SK-N-SH (cell line): ENCODE measurements at regions not wholly inside any gene's neighbourhood (a gene's known extent, or its start where the extent isn't known, plus 50 kb on each side); places are given as distances from the start of the nearest gene placed in this dataset.

ENCODE experiments used
- CTCF ChIA-PET: fragments of 300-600, 350-600 bp; formaldehyde crosslinking; extraction: SDS; loops from one replicate; lab custom pipeline; 2021; lab: Yijun Ruan, JAX
- POLR2A ChIA-PET: fragments of 350-600 bp; sonication (Branson Sonifier 250); formaldehyde crosslinking; extraction: SDS; loops from one replicate; lab custom pipeline; 2020; ENCODE audit warnings: antibody characterized with exemption, inconsistent platforms; lab: Yijun Ruan, JAX
- DNase-seq: peaks from one replicate; pipeline ENCODE4 v3.0.0; 2012
- H2AFZ ChIP-seq: fragments of 200-600 bp; sonication (generic); 2 replicates; pipeline ENCODE4 v1.8.1; 2016; ENCODE audit warnings: antibody characterized with exemption, mild to moderate bottlenecking, low read depth
- H3F3A ChIP-seq: fragments of 200-600 bp; sonication (generic); replicated peaks from 2 replicates; pipeline ENCODE3; 2016; ENCODE audit warnings: antibody characterized with exemption, mild to moderate bottlenecking; ENCODE audit not compliant: insufficient read depth
- H3K27ac ChIP-seq, 2 experiments: fragments of 200-500 bp in 1 of 2; fragments of 200-600 bp in 1 of 2; sonication (Bioruptor generic) in 1 of 2; sonication (generic), shearing (Covaris generic) in 1 of 2; 2 replicates each; pipeline versions ENCODE4 v1.5.1 to v1.6.1; 2014 to 2016; ENCODE audit warnings: low read depth in 2 of 2, inconsistent platforms in 1 of 2, low read length in 1 of 2, mild to moderate bottlenecking in 1 of 2, mixed read lengths in 1 of 2
- H3K27me3 ChIP-seq: fragments of 200-600 bp; sonication (generic), shearing (Covaris generic); 2 replicates; pipeline ENCODE4 v1.6.1; 2016; ENCODE audit warnings: mixed run types; ENCODE audit not compliant: insufficient read depth
- H3K36me3 ChIP-seq, 2 experiments: fragments of 200-500 bp in 1 of 2; fragments of 200-600 bp in 1 of 2; sonication (Bioruptor generic) in 1 of 2; sonication (generic) in 1 of 2; replicated peaks in 1 of 2; 2 replicates each; pipeline versions ENCODE3 to v1.5.1; 2014 to 2016; ENCODE audit warnings: low read length in 1 of 2, mild to moderate bottlenecking in 1 of 2; ENCODE audit not compliant: insufficient read depth in 2 of 2, control insufficient read depth in 1 of 2
- H3K4me1 ChIP-seq, 2 experiments: fragments of 200-500 bp in 1 of 2; fragments of 200-600 bp in 1 of 2; sonication (Bioruptor generic) in 1 of 2; sonication (generic), shearing (Covaris generic) in 1 of 2; 2 replicates each; pipeline versions ENCODE4 v1.5.1 to v1.6.1; 2014 to 2016; ENCODE audit warnings: low read depth in 1 of 2, low read length in 1 of 2, mixed run types in 1 of 2; ENCODE audit not compliant: insufficient read depth in 2 of 2, control insufficient read depth in 1 of 2
- H3K4me2 ChIP-seq: fragments of 200-600 bp; sonication (generic), shearing (Covaris generic); 2 replicates; pipeline ENCODE4 v1.6.1; 2017; ENCODE audit warnings: mixed run types
- H3K4me3 ChIP-seq, 2 experiments: fragments of 200-500 bp in 1 of 2; fragments of 200-600 bp in 1 of 2; sonication (Bioruptor generic) in 1 of 2; sonication (generic), shearing (Covaris generic) in 1 of 2; 2 replicates each; pipeline versions ENCODE4 v1.5.1 to v1.8.1; 2014 to 2016; ENCODE audit warnings: low read depth in 2 of 2, inconsistent platforms in 1 of 2, low read length in 1 of 2, mild to moderate bottlenecking in 1 of 2, mixed read lengths in 1 of 2, moderate library complexity in 1 of 2
- H3K79me2 ChIP-seq: fragments of 200-600 bp; sonication (generic); 2 replicates; pipeline ENCODE4 v1.8.1; 2017; ENCODE audit warnings: mild to moderate bottlenecking; ENCODE audit not compliant: insufficient read depth
- H3K9ac ChIP-seq: fragments of 200-600 bp; sonication (generic); 2 replicates; pipeline ENCODE4 v1.6.1; 2017; ENCODE audit warnings: mixed run types
- H3K9me2 ChIP-seq: fragments of 200-600 bp; sonication (generic); 2 replicates; pipeline ENCODE4 v1.6.1; 2017; ENCODE audit warnings: mixed run types
- H3K9me3 ChIP-seq: fragments of 200-600 bp; sonication (generic); 2 replicates; pipeline ENCODE4 v1.6.1; 2017; ENCODE audit warnings: mixed run types, mild to moderate bottlenecking, moderate library complexity
- H4K20me1 ChIP-seq: fragments of 200-600 bp; sonication (generic); 2 replicates; pipeline ENCODE4 v1.6.1; 2017; ENCODE audit warnings: mild to moderate bottlenecking, mixed run types; ENCODE audit not compliant: insufficient read depth
- ELF1 ChIP-seq: IDR thresholded peaks from 2 replicates; pipeline ENCODE4 v1.4.0; 2012
- EP300 ChIP-seq, 2 experiments: IDR thresholded peaks; 2 replicates each; pipeline versions ENCODE4 v1.4.0 to v1.6.1; 2012; ENCODE audit warnings: borderline replicate concordance in 1 of 2, low read depth in 1 of 2, low read length in 1 of 2
- FOXM1 ChIP-seq: IDR thresholded peaks from 2 replicates; pipeline ENCODE4 v1.4.0; 2012; ENCODE audit warnings: low read depth, mild to moderate bottlenecking
- MAX ChIP-seq: IDR thresholded peaks from 2 replicates; pipeline ENCODE4 v1.4.0; 2012; ENCODE audit warnings: low read depth
- MEF2A ChIP-seq: IDR thresholded peaks from 2 replicates; pipeline ENCODE4 v1.4.0; 2012; ENCODE audit warnings: low read depth, borderline replicate concordance
- MXI1 ChIP-seq: IDR thresholded peaks from 2 replicates; pipeline ENCODE4 v1.6.1; 2012; ENCODE audit warnings: mild to moderate bottlenecking, low read depth, low read length, improper control_type of control experiment
- RAD21 ChIP-seq: IDR thresholded peaks from 2 replicates; pipeline ENCODE4 v1.6.1; 2012; ENCODE audit warnings: mild to moderate bottlenecking, low read length
- REST ChIP-seq: IDR thresholded peaks from 2 replicates; pipeline ENCODE4 v1.6.1; 2012; ENCODE audit warnings: mild to moderate bottlenecking, low read depth, low read length, moderate library complexity
- SMC3 ChIP-seq: IDR thresholded peaks from 2 replicates; pipeline ENCODE4 v1.6.1; 2012; ENCODE audit warnings: low read depth, low read length, improper control_type of control experiment
- TAF1 ChIP-seq: IDR thresholded peaks from 2 replicates; pipeline ENCODE4 v1.6.1; 2012; ENCODE audit warnings: low read depth, mild to moderate bottlenecking, low read length, moderate library complexity, borderline replicate concordance
- TCF12 ChIP-seq: IDR thresholded peaks from 2 replicates; pipeline ENCODE4 v1.4.0; 2012
- TEAD4 ChIP-seq: IDR thresholded peaks from 2 replicates; pipeline ENCODE4 v1.4.0; 2012; ENCODE audit warnings: mild to moderate bottlenecking, borderline replicate concordance; ENCODE audit not compliant: insufficient read depth
- USF2 ChIP-seq: fragments of 150-350 bp; IDR thresholded peaks from 2 replicates; pipeline ENCODE4 v1.6.1; 2017; ENCODE audit warnings: antibody characterized with exemption, low read length, low read depth, borderline replicate concordance
- ZBTB33 ChIP-seq: IDR thresholded peaks from 2 replicates; pipeline ENCODE4 v1.4.0; 2012; ENCODE audit warnings: low read depth, borderline replicate concordance
- WGBS: methylation state at CpG from one replicate; pipeline ENCODE4 v1.1.6; 2017; ENCODE audit warnings: low lambda C conversion rate; 5-methylcytosine and 5-hydroxymethylcytosine counted together

- H3K79me2 ChIP-seq: no peaks in the 10 kb centered on the region
- H3F3A ChIP-seq: no peaks in the 10 kb centered on the region
- no peaks in the 10 kb centered on the region for H3K9me3 ChIP-seq
- no peaks in the 10 kb centered on the region for H3K4me1 ChIP-seq
- TF ChIP-seq FOXM1 (no peak), SMC3 (no peak), EP300 (IDR thresholded peaks at IDR 0.05; ENCODE audit: borderline replicate concordance in 1 of 2, low read depth in 1 of 2, low read length in 1 of 2) (no peak), TCF12 (no peak)
- no peak for DNase-seq
- no peak overlapping the region for H3K27ac ChIP-seq
- ChIA-PET POLR2A (no interaction called here), CTCF (interaction anchor here (1.6 kb wide), 1 partner anchor 11 kb away, joined by 4 read pairs; no protein-coding TSS in a partner anchor)
- no peak overlapping the region for H3K4me2 ChIP-seq
- no peak overlapping the region for H3K4me3 ChIP-seq
- H3K9me2 ChIP-seq: no peaks in the 10 kb centered on the region
- H3K36me3 ChIP-seq: no peaks in the 10 kb centered on the region
- no peaks in the 10 kb centered on the region for H4K20me1 ChIP-seq
- H3K27me3 ChIP-seq: no peaks in the 10 kb centered on the region
- 23% methylated on average over 2 of the region's 2 CpGs for WGBS
- no peak overlapping the region for H2AFZ ChIP-seq
- no peak overlapping the region for H3K9ac ChIP-seq
These were observed 121.7 kb upstream of the RAD23B start for GRCh38 chr9:107161338-107161737.

GRCh38 chr9:107163370-107163769 is 119.7 kb upstream of the RAD23B start:
- no peak for DNase-seq
- Histone ChIP-seq H3K27me3 (no peaks in the 10 kb centered on the region), H3K9me2 (no peaks in the 10 kb centered on the region), H2AFZ (no peak overlapping the region), H3K9me3 (no peaks in the 10 kb centered on the region), H3K4me3 (no peak overlapping the region), H3K4me1 (no peaks in the 10 kb centered on the region), H3K79me2 (no peaks in the 10 kb centered on the region), H3K4me2 (no peak overlapping the region), H3K36me3 (no peaks in the 10 kb centered on the region), H3F3A (no peaks in the 10 kb centered on the region), H4K20me1 (no peaks in the 10 kb centered on the region), H3K9ac (no peak overlapping the region), H3K27ac (no peak overlapping the region)
- TF ChIP-seq MAX (no peak), TEAD4 (no peak), SMC3 (no peak), RAD21 (no peak)
- ChIA-PET POLR2A (no interaction called here), CTCF (interaction anchor here (1.1 kb wide), 2 partner anchors 9 kb away, joined by 3 read pairs; no protein-coding TSS in a partner anchor)
- 82% methylated on average over 1 of the region's 1 CpG for WGBS

- H3K27ac ChIP-seq: no peak overlapping the region
- ChIA-PET POLR2A (no interaction called here), CTCF (interaction anchor here (0.6 to 6.5 kb wide), 6 partner anchors 11 to 1329 kb away, joined by 3 to 43 read pairs (median 6); no protein-coding TSS in a partner anchor)
- H2AFZ ChIP-seq: no peak overlapping the region
- H3K4me2 ChIP-seq: no peak overlapping the region
- 65% methylated on average over 5 of the region's 5 CpGs for WGBS
- no peak overlapping the region for H3K9ac ChIP-seq
- no peaks in the 10 kb centered on the region for H3K79me2 ChIP-seq
- no peaks in the 10 kb centered on the region for H4K20me1 ChIP-seq
- H3K36me3 ChIP-seq: no peaks in the 10 kb centered on the region
- no peak for DNase-seq
- no peaks in the 10 kb centered on the region for H3K9me3 ChIP-seq
- H3K4me1 ChIP-seq: no peaks in the 10 kb centered on the region
- H3K27me3 ChIP-seq: no peaks in the 10 kb centered on the region
- H3K9me2 ChIP-seq: no peaks in the 10 kb centered on the region
- H3F3A ChIP-seq: no peaks in the 10 kb centered on the region
- no peak overlapping the region for H3K4me3 ChIP-seq
- TF ChIP-seq TAF1 (no peak), MEF2A (no peak), FOXM1 (no peak), USF2 (no peak), ZBTB33 (no peak), ELF1 (no peak), MXI1 (no peak), SMC3 (no peak), REST (no peak)
These were observed 113.3 kb upstream of the RAD23B start for GRCh38 chr9:107169796-107170195.
